Mesodermal cell (in vitro differentiated cells): ENCODE measurements at regions not wholly inside any gene's neighbourhood (a gene's known extent, or its start where the extent isn't known, plus 50 kb on each side); places are given as distances from the start of the nearest gene placed in this dataset.

Experiments used
- H3K27ac ChIP-seq: 2 replicates; pipeline ENCODE4 v1.7.0; 2013; ENCODE audit warnings: mild to moderate bottlenecking, low read depth, low read length, moderate library complexity; ENCODE audit not compliant: severe bottlenecking
- H3K36me3 ChIP-seq: 2 replicates; pipeline ENCODE4 v1.7.1; 2013; ENCODE audit warnings: mild to moderate bottlenecking, low read length, moderate library complexity; ENCODE audit not compliant: control insufficient read depth, insufficient read depth
- H3K4me1 ChIP-seq: one replicate; pipeline ENCODE4 v1.7.1; 2013; ENCODE audit warnings: mild to moderate bottlenecking, low read length; ENCODE audit not compliant: insufficient read depth, control insufficient read depth, poor library complexity, severe bottlenecking
- H3K4me3 ChIP-seq: 2 replicates; pipeline ENCODE4 v1.7.0; 2013; ENCODE audit warnings: low read length, control low read depth, mild to moderate bottlenecking; ENCODE audit not compliant: insufficient read depth, poor library complexity, severe bottlenecking; ENCODE audit errors: extremely low read depth
- H3K9me3 ChIP-seq: 2 replicates; pipeline ENCODE4 v1.7.1; 2013; ENCODE audit warnings: mild to moderate bottlenecking, low read length, moderate library complexity; ENCODE audit not compliant: control insufficient read depth
- WGBS, 2 experiments: methylation state at CpG; one replicate each; pipeline ENCODE4 v1.1.5; 2013; ENCODE audit warnings: missing lambda C conversion rate in 2 of 2; ENCODE audit not compliant: insufficient coverage in 2 of 2; 5-methylcytosine and 5-hydroxymethylcytosine counted together

- Histone ChIP-seq H3K27ac (no peak overlapping the region), H3K4me3 (no peak overlapping the region), H3K9me3 (no peaks in the 10 kb centered on the region), H3K36me3 (no peaks in the 10 kb centered on the region), H3K4me1 (no peaks in the 10 kb centered on the region)
- 28 to 41% methylated on average over 3 of the region's 3 CpGs for WGBS, 2 experiments
Observed at GRCh38 chr18:5678779-5679406, 135.1 kb upstream of the EPB41L3 start.

GRCh38 chr18:5678278-5678677, 134.5 kb upstream of the EPB41L3 start:
- Histone ChIP-seq H3K36me3 (no peaks in the 10 kb centered on the region), H3K9me3 (no peaks in the 10 kb centered on the region), H3K4me1 (no peaks in the 10 kb centered on the region), H3K27ac (no peak overlapping the region), H3K4me3 (no peak overlapping the region)
- 45 to 69% methylated on average over 2 of the region's 3 CpGs for WGBS, 2 experiments

- no peak overlapping the region for H3K4me3 ChIP-seq
- no peaks in the 10 kb centered on the region for H3K36me3 ChIP-seq
- H3K9me3 ChIP-seq, result no peaks in the 10 kb centered on the region
- H3K4me1 ChIP-seq, result no peaks in the 10 kb centered on the region
- WGBS, 2 experiments, result 43 to 57% methylated on average over 1 of the region's 2 CpGs
- no peak overlapping the region for H3K27ac ChIP-seq
Observed at GRCh38 chr18:5673616-5674015, 129.8 kb upstream of the EPB41L3 start.

GRCh38 chr18:5669585-5669984, 125.8 kb upstream of the EPB41L3 start:
- H3K27ac ChIP-seq, result no peak overlapping the region
- H3K4me3 ChIP-seq, result no peak overlapping the region
- no peaks in the 10 kb centered on the region for H3K4me1 ChIP-seq
- H3K9me3 ChIP-seq, result no peaks in the 10 kb centered on the region
- no CpG with 5 or more reads among the region's 2 CpGs for WGBS, 2 experiments
- no peaks in the 10 kb centered on the region for H3K36me3 ChIP-seq

- Histone ChIP-seq H3K4me3 (no peak overlapping the region), H3K4me1 (no peaks in the 10 kb centered on the region), H3K9me3 (no peaks in the 10 kb centered on the region), H3K36me3 (no peaks in the 10 kb centered on the region), H3K27ac (no peak overlapping the region)
- WGBS, 2 experiments, result 93 to 95% methylated on average over 2 of the region's 2 CpGs
Observed at GRCh38 chr18:5668087-5668715, 124.4 kb upstream of the EPB41L3 start.

- 79 to 100% methylated on average over 1 to 2 of the region's 3 CpGs for WGBS, 2 experiments
- Histone ChIP-seq H3K27ac (no peak overlapping the region), H3K4me3 (no peak overlapping the region), H3K9me3 (no peaks in the 10 kb centered on the region), H3K4me1 (no peaks in the 10 kb centered on the region), H3K36me3 (no peaks in the 10 kb centered on the region)
Observed at GRCh38 chr18:5667356-5667755, 123.6 kb upstream of the EPB41L3 start.

- WGBS, 2 experiments, result 88 to 91% methylated on average over 1 to 3 of the region's 3 CpGs
- Histone ChIP-seq H3K27ac (no peak overlapping the region), H3K4me1 (peaks cover 4% of the 10 kb centered on the region), H3K36me3 (no peaks in the 10 kb centered on the region), H3K9me3 (no peaks in the 10 kb centered on the region), H3K4me3 (no peak overlapping the region)
Observed at GRCh38 chr18:5662586-5663090, 118.8 kb upstream of the EPB41L3 start.

GRCh38 chr18:5661179-5661578, 117.4 kb upstream of the EPB41L3 start:
- H3K9me3 ChIP-seq, result no peaks in the 10 kb centered on the region
- 100% methylated on average over 1 of the region's 1 CpG; no CpG with 5 or more reads in 1 of the 2 experiments for WGBS, 2 experiments
- no peak overlapping the region for H3K27ac ChIP-seq
- no peak overlapping the region for H3K4me3 ChIP-seq
- H3K4me1 ChIP-seq, result peaks cover 4% of the 10 kb centered on the region
- no peaks in the 10 kb centered on the region for H3K36me3 ChIP-seq

GRCh38 chr18:5653802-5654201, 110.0 kb upstream of the EPB41L3 start:
- Histone ChIP-seq H3K4me3 (no peak overlapping the region), H3K36me3 (no peaks in the 10 kb centered on the region)
- WGBS, 2 experiments, result 87 to 88% methylated on average over 2 of the region's 3 CpGs

GRCh38 chr18:5651736-5652135, 107.9 kb upstream of the EPB41L3 start:
- H3K4me3 ChIP-seq, result no peak overlapping the region
- no peaks in the 10 kb centered on the region for H3K4me1 ChIP-seq
- H3K36me3 ChIP-seq, result no peaks in the 10 kb centered on the region
- no peaks in the 10 kb centered on the region for H3K9me3 ChIP-seq
- H3K27ac ChIP-seq, result no peak overlapping the region

More at GRCh38 chr18:5653802-5654201, 110.0 kb upstream of the EPB41L3 start:
- Histone ChIP-seq H3K4me1 (no peaks in the 10 kb centered on the region), H3K9me3 (no peaks in the 10 kb centered on the region), H3K27ac (no peak overlapping the region)

GRCh38 chr18:5649439-5649838, 105.6 kb upstream of the EPB41L3 start:
- no peak overlapping the region for H3K27ac ChIP-seq
- H3K36me3 ChIP-seq, result no peaks in the 10 kb centered on the region
- H3K9me3 ChIP-seq, result no peaks in the 10 kb centered on the region
- no peaks in the 10 kb centered on the region for H3K4me1 ChIP-seq
- H3K4me3 ChIP-seq, result no peak overlapping the region
- 87 to 88% methylated on average over 4 to 6 of the region's 8 CpGs for WGBS, 2 experiments
